BE2C (cell line): ENCODE measurements at regions not wholly inside any gene's neighbourhood (a gene's known extent, or its start where the extent isn't known, plus 50 kb on each side); places are given as distances from the start of the nearest gene placed in this dataset.

Source experiments
- DNase-seq: peaks from one replicate; pipeline ENCODE4 v3.0.0-alpha.2; 2020
- H3K27me3 ChIP-seq: fragments of 250-450 bp; sonication (Bioruptor Pico); 2 replicates; pipeline ENCODE4 v1.5.1; 2020; ENCODE audit warnings: mild to moderate bottlenecking
- H3K36me3 ChIP-seq: fragments of 250-450 bp; sonication (Bioruptor Pico); 2 replicates; pipeline ENCODE4 v1.5.1; 2020; ENCODE audit warnings: mild to moderate bottlenecking
- H3K4me1 ChIP-seq: fragments of 250-450 bp; sonication (Bioruptor Pico); 2 replicates; pipeline ENCODE4 v1.5.1; 2020
- H3K4me3 ChIP-seq: 2 replicates; pipeline ENCODE4 v1.5.1; 2011; ENCODE audit warnings: low read depth, low read length
- H3K9me3 ChIP-seq: fragments of 250-450 bp; sonication (Bioruptor Pico); 2 replicates; pipeline ENCODE4 v1.5.1; 2020
- TF ChIP-seq, protein P1 (sequence below): IDR thresholded peaks from 2 replicates; pipeline ENCODE4 v1.5.1; 2012; ENCODE audit warnings: mild to moderate bottlenecking, low read depth, low read length

DNA sequence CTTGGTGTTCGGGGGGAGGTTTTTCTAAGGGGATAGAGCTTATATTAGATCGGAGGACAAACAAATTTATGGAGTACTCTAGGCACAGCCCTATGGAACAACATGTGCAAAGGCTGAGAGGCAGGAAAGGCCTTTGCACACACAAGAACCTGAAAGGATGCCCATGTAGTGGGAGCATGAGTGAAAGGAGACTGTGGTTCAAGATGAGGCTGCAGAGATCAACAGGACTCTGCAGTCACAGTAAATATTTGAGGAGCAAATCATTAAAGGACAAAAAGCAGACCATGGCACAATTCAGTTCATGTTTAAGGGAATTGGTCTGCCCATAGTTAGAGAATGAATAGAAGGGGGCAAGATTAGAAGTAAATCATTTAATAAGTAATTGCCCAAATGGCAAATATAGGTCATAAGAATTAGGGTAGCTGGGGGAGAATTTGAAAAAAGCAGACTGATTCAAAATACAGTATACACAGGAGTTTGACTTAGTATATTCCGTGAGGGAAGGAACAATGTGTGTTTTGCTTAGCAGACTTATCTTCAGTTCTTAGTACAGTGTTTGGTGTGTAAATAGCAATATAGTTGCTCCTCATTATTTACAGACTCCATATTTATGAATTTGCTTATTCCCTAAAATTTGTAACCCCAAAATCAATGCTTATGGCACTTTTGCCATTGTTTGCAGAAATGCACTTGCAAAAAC, 268.1 kb downstream of the SEC16B start:
- no peaks in the 10 kb centered on the region for H3K4me1 ChIP-seq
- H3K27me3 ChIP-seq: no peaks in the 10 kb centered on the region
- TF ChIP-seq, protein P1, sequence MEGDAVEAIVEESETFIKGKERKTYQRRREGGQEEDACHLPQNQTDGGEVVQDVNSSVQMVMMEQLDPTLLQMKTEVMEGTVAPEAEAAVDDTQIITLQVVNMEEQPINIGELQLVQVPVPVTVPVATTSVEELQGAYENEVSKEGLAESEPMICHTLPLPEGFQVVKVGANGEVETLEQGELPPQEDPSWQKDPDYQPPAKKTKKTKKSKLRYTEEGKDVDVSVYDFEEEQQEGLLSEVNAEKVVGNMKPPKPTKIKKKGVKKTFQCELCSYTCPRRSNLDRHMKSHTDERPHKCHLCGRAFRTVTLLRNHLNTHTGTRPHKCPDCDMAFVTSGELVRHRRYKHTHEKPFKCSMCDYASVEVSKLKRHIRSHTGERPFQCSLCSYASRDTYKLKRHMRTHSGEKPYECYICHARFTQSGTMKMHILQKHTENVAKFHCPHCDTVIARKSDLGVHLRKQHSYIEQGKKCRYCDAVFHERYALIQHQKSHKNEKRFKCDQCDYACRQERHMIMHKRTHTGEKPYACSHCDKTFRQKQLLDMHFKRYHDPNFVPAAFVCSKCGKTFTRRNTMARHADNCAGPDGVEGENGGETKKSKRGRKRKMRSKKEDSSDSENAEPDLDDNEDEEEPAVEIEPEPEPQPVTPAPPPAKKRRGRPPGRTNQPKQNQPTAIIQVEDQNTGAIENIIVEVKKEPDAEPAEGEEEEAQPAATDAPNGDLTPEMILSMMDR: no peak
- no peak overlapping the region for H3K4me3 ChIP-seq
- H3K36me3 ChIP-seq: no peaks in the 10 kb centered on the region
- DNase-seq: no peak
- no peaks in the 10 kb centered on the region; the same call in 1 of the 2 replicates for H3K9me3 ChIP-seq

DNA sequence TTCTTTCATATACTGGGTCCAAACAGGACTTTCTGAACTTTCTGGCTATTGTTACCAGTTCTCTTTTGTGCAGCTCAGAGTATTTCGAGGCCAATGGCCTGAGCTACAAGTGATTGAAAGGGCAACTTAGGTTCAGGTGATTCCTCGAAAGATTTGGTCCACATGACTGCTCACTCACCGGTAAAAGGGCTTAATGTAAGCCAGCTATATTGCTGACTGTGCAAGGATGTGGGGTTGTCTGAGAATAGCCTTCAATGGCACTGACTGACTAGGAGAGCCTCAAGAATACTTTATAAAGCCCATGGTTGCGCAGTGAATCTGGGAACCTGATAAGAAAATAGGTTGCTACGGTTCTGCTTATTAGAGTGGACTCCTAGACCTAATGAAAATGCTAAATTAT, 269.0 kb downstream of the SEC16B start:
- Histone ChIP-seq H3K4me3 (no peak overlapping the region), H3K9me3 (no peaks in the 10 kb centered on the region; the same call in 1 of the 2 replicates), H3K4me1 (no peaks in the 10 kb centered on the region), H3K27me3 (no peaks in the 10 kb centered on the region), H3K36me3 (no peaks in the 10 kb centered on the region)
- TF ChIP-seq, protein P1: no peak
- DNase-seq: no peak

DNA sequence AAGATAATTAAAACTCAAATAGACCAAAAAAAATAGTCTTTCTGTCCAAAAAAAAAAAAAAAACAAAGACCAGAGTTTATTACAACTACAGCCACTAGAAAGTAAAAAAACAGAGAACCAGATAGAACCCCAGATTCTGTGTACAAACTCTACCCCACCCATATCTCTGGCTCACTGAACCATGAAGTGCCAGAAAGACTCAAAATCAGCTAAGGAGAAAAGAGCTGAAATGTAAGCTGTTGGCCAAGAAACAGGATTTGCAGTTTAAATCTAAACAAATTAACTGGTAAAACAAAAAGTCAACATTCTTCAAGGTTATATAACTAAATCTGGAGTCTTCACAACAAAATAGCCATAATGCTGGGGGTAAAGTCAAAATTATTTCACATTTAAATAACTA, 278.9 kb downstream of the SEC16B start:
- TF ChIP-seq, protein P1: no peak
- H3K36me3 ChIP-seq: no peaks in the 10 kb centered on the region
- DNase-seq: no peak
- no peak overlapping the region for H3K4me3 ChIP-seq
- H3K27me3 ChIP-seq: no peaks in the 10 kb centered on the region
- no peaks in the 10 kb centered on the region; the same call in 1 of the 2 replicates for H3K9me3 ChIP-seq
- no peaks in the 10 kb centered on the region for H3K4me1 ChIP-seq

DNA sequence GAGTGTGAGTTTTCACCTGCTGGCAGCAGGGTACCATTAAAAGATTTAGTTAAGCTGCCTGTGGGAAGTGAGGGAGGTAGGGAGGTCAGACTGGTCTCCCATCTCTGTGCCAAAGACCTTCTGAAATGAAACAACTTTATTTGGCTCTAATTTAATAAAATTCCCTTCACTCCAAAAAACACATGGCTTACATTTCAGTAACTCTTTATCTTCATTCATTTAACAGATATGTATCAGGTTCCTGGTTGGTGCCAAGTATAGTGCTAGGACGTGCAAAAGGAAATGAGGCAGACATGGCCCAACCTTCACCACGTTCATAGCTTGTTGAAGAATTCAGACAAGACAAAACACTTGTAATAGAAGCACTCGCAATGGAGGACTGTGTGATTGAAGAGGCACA, 282.3 kb downstream of the SEC16B start:
- Histone ChIP-seq H3K36me3 (no peaks in the 10 kb centered on the region), H3K27me3 (no peaks in the 10 kb centered on the region), H3K4me1 (no peaks in the 10 kb centered on the region), H3K4me3 (no peak overlapping the region), H3K9me3 (no peaks in the 10 kb centered on the region; the same call in 1 of the 2 replicates)
- TF ChIP-seq, protein P1: no peak
- no peak for DNase-seq

DNA sequence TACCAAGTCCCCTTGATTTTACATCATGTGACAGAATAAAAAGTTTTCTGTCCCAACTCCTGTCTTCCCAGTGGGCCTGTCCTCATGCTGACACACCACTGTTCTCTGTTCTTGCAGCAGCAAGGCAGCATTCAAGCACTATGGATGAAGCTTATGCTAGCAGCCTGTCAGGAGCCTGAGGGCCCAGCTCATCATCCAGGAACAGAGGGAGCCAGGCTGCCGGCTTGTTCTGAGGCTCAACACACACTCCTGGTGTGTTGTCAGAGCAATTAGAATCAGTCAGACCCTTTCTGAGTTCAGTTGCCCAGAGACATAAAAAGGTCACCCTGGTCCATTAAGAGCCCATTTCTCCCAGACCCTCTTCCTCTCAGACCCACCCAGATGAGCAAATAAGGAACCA, 282.9 kb downstream of the SEC16B start:
- Histone ChIP-seq H3K4me3 (no peak overlapping the region), H3K36me3 (no peaks in the 10 kb centered on the region), H3K27me3 (no peaks in the 10 kb centered on the region), H3K9me3 (no peaks in the 10 kb centered on the region; the same call in 1 of the 2 replicates), H3K4me1 (no peaks in the 10 kb centered on the region)
- no peak for DNase-seq
- TF ChIP-seq, protein P1: no peak

DNA sequence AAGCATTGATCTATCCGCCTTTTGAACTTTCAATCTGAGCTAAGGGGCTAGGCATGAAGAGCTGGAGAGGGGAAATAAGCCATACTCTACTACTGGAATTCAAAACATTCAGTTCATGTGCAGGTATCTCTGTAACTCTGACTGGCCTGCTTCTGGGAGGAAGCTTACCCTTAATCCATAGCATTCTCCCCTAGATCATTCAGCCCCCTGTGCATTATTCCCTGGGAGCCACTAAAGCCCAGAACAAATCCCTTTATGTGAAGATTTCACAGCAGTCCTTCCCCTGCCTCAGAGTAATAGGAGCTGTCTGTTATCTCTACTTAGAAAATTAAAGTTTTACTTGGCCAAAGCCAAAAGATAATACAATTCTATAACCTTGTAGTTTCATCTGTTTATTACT, 300.7 kb downstream of the SEC16B start:
- Histone ChIP-seq H3K4me1 (no peaks in the 10 kb centered on the region), H3K27me3 (no peaks in the 10 kb centered on the region), H3K9me3 (no peaks in the 10 kb centered on the region), H3K4me3 (no peak overlapping the region), H3K36me3 (no peaks in the 10 kb centered on the region)
- DNase-seq: no peak
- TF ChIP-seq, protein P1: no peak
